ENCODE measurements at regions not wholly inside any gene's neighbourhood (a gene's known extent, or its start where the extent isn't known, plus 50 kb on each side); places are given as distances from the start of the nearest gene placed in this dataset.

GRCh38 chr13:34591129-34591528 is 350.9 kb upstream of the NBEA start:
- Histone ChIP-seq H3K36me3 (ENCODE audit: control insufficient read depth, insufficient read depth, low read length) (no peaks in the 10 kb centered on the region), H3K9me3 (no peaks in the 10 kb centered on the region), H3K27me3 (replicated peaks; ENCODE audit: control insufficient read depth, insufficient read depth, low read length) (no peaks in the 10 kb centered on the region), H3K4me1 (no peaks in the 10 kb centered on the region), H3K4me3 (ENCODE audit: low read depth, low read length) (no peak overlapping the region)
- no TSS peak for BruUV-seq (replicated peaks)
- intact Hi-C loops (cut with micrococcal nuclease; ENCODE audit: unreplicated experiment) = no loop called here
- no peak overlapping the region for H3K4me3 Mint-ChIP-seq (ENCODE audit: unreplicated experiment)
- ChIA-PET CTCF (no interaction called here), POLR2A (no interaction called here)
- DNase-seq = no peak
- H3K4me1 Mint-ChIP-seq (ENCODE audit: low read depth, unreplicated experiment) = no peaks in the 10 kb centered on the region
- H3K27ac Mint-ChIP-seq (ENCODE audit: unreplicated experiment) = no peak overlapping the region
- no peaks in the 10 kb centered on the region for H3K27me3 Mint-ChIP-seq (ENCODE audit: insufficient read depth, unreplicated experiment)
- TF ChIP-seq CTCF (IDR thresholded peaks at IDR 0.05; ENCODE audit: insufficient read depth in 1 of 2, low read depth in 1 of 2, low read length in 1 of 2, severe bottlenecking in 1 of 2, unreplicated experiment in 1 of 2) = no peak
- H3K9me3 Mint-ChIP-seq (ENCODE audit: unreplicated experiment) = no peaks in the 10 kb centered on the region
- no peaks in the 10 kb centered on the region for H3K36me3 Mint-ChIP-seq (ENCODE audit: insufficient read depth, unreplicated experiment)

- Mint-ChIP-seq H3K9me3 (ENCODE audit: unreplicated experiment) (no peaks in the 10 kb centered on the region), H3K27me3 (ENCODE audit: insufficient read depth, unreplicated experiment) (no peaks in the 10 kb centered on the region), H3K4me1 (ENCODE audit: low read depth, unreplicated experiment) (no peaks in the 10 kb centered on the region), H3K4me3 (ENCODE audit: unreplicated experiment) (no peak overlapping the region), H3K36me3 (ENCODE audit: insufficient read depth, unreplicated experiment) (no peaks in the 10 kb centered on the region), H3K27ac (ENCODE audit: unreplicated experiment) (no peak overlapping the region)
- ChIA-PET CTCF (no interaction called here), POLR2A (no interaction called here)
- no peaks in the 10 kb centered on the region for H3K4me1 ChIP-seq
- intact Hi-C loops (cut with micrococcal nuclease; ENCODE audit: unreplicated experiment) = no loop called here
- H3K9me3 ChIP-seq = no peaks in the 10 kb centered on the region
- no peak for TF ChIP-seq CTCF (IDR thresholded peaks at IDR 0.05; ENCODE audit: insufficient read depth in 1 of 2, low read depth in 1 of 2, low read length in 1 of 2, severe bottlenecking in 1 of 2, unreplicated experiment in 1 of 2)
- BruUV-seq (replicated peaks) = no TSS peak
- no peaks in the 10 kb centered on the region for H3K36me3 ChIP-seq (ENCODE audit: control insufficient read depth, insufficient read depth, low read length)
- no peaks in the 10 kb centered on the region for H3K27me3 ChIP-seq (replicated peaks; ENCODE audit: control insufficient read depth, insufficient read depth, low read length)
- no peak for DNase-seq
- H3K4me3 ChIP-seq (ENCODE audit: low read depth, low read length) = no peak overlapping the region
Observed at GRCh38 chr13:34591900-34592529, 350.1 kb upstream of the NBEA start.

- no peaks in the 10 kb centered on the region for H3K27me3 Mint-ChIP-seq (ENCODE audit: insufficient read depth, unreplicated experiment)
- CTCF ChIA-PET = no interaction called here
- Histone ChIP-seq H3K9me3 (no peaks in the 10 kb centered on the region), H3K36me3 (ENCODE audit: control insufficient read depth, insufficient read depth, low read length) (no peaks in the 10 kb centered on the region), H3K4me3 (ENCODE audit: low read depth, low read length) (no peak overlapping the region), H3K27me3 (replicated peaks; ENCODE audit: control insufficient read depth, insufficient read depth, low read length) (no peaks in the 10 kb centered on the region), H3K4me1 (no peaks in the 10 kb centered on the region)
- POLR2A ChIA-PET = no interaction called here
- no peak overlapping the region for H3K27ac Mint-ChIP-seq (ENCODE audit: unreplicated experiment)
- H3K36me3 Mint-ChIP-seq (ENCODE audit: insufficient read depth, unreplicated experiment) = no peaks in the 10 kb centered on the region
- no peak for DNase-seq
- no peak for TF ChIP-seq CTCF (IDR thresholded peaks at IDR 0.05; ENCODE audit: insufficient read depth in 1 of 2, low read depth in 1 of 2, low read length in 1 of 2, severe bottlenecking in 1 of 2, unreplicated experiment in 1 of 2)
- no peaks in the 10 kb centered on the region for H3K4me1 Mint-ChIP-seq (ENCODE audit: low read depth, unreplicated experiment)
- no TSS peak for BruUV-seq (replicated peaks)
- H3K9me3 Mint-ChIP-seq (ENCODE audit: unreplicated experiment) = no peaks in the 10 kb centered on the region
- intact Hi-C loops (cut with micrococcal nuclease; ENCODE audit: unreplicated experiment) = no loop called here
- H3K4me3 Mint-ChIP-seq (ENCODE audit: unreplicated experiment) = no peak overlapping the region
Observed at GRCh38 chr13:34593658-34594057, 348.4 kb upstream of the NBEA start.

Data from Caco-2 (cell line).